22Rv1 (cell line): ENCODE measurements at regions not wholly inside any gene's neighbourhood (a gene's known extent, or its start where the extent isn't known, plus 50 kb on each side); places are given as distances from the start of the nearest gene placed in this dataset.

Experiments
- CTCF ChIP-seq: fragments of 450-650 bp; IDR thresholded peaks from 2 replicates; pipeline ENCODE4 v1.5.1; 2017; ENCODE audit warnings: mild to moderate bottlenecking
- ZFX ChIP-seq: fragments of 450-650 bp; IDR thresholded peaks from 2 replicates; pipeline ENCODE4 v1.6.1; 2017; ENCODE audit warnings: antibody characterized with exemption, borderline replicate concordance

DNA sequence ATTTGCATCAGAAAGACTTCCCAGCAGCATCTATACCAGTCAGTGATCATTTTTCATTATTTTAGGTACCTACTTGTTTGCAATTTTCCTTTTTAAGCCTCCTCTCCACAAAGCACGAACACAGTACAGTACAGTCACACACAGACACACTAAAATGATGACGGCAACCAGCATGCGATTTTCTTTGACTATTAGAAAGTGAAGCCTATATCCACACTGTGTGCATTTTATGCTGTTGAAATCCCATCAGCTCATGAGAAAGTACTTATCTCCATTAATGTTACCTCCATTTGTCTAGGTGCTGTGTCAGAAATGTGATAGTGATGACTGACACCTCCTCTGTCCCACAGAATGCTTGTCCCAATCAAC, 294.7 kb upstream of the MEIS2 start:
- no peak for TF ChIP-seq CTCF
- no peak for TF ChIP-seq ZFX
